ENCODE measurements at regions not wholly inside any gene's neighbourhood (a gene's known extent, or its start where the extent isn't known, plus 50 kb on each side); places are given as distances from the start of the nearest gene placed in this dataset.
"Not testable (repeated sequence)": the region's sequence is repeated elsewhere in the genome, so short reads cannot be mapped to it uniquely, and the experiment has no call there.

- TF ChIP-seq POLR2A (IDR thresholded peaks at IDR 0.05), result no peak
- TF ChIP-seq, protein P1, sequence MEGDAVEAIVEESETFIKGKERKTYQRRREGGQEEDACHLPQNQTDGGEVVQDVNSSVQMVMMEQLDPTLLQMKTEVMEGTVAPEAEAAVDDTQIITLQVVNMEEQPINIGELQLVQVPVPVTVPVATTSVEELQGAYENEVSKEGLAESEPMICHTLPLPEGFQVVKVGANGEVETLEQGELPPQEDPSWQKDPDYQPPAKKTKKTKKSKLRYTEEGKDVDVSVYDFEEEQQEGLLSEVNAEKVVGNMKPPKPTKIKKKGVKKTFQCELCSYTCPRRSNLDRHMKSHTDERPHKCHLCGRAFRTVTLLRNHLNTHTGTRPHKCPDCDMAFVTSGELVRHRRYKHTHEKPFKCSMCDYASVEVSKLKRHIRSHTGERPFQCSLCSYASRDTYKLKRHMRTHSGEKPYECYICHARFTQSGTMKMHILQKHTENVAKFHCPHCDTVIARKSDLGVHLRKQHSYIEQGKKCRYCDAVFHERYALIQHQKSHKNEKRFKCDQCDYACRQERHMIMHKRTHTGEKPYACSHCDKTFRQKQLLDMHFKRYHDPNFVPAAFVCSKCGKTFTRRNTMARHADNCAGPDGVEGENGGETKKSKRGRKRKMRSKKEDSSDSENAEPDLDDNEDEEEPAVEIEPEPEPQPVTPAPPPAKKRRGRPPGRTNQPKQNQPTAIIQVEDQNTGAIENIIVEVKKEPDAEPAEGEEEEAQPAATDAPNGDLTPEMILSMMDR (IDR thresholded peaks at IDR 0.05), result no peak
- Histone ChIP-seq H3K4me3 (no peak overlapping the region), H3K27me3 (no peaks in the 10 kb centered on the region), H3K36me3 (no peaks in the 10 kb centered on the region), H3K4me1 (no peaks in the 10 kb centered on the region), H3K27ac (no peak overlapping the region), H3K9me3 (peaks cover 0 to 16% (median 5%) of the 10 kb centered on the region in 3 donors)
- WGBS, 2 donors, result 83 to 88% methylated on average over 4 of the region's 4 CpGs
- intact Hi-C loops (cut with DNase I), result no loop called here
- no peak for DNase-seq
These were observed 115.9 kb upstream of the GDNF start for GRCh38 chr5:37955748-37956147.

DNA sequence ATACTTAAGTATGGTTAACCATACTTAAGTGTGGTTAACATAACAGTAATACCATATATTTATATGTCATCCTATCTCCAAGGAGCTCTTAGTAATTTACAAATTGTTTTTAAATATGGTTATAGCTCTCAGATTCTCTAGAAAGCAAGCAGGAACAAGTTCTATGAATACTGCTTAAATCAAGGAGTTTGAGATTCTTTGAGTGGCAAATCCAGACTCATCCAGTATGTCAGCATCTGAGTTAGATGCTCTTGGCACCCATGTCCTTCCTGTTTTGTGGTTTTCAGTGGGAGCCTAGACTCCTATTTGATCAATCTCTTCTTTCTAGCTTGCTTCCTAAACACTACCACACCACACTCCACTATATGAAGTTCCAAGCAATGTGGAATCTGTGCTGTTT, 114.7 kb upstream of the GDNF start:
- no peaks in the 10 kb centered on the region for H3K36me3 ChIP-seq
- intact Hi-C loops (cut with DNase I), result no loop called here
- DNase-seq, result no peak
- no peak overlapping the region for H3K4me3 ChIP-seq
- no peak overlapping the region for H3K27ac ChIP-seq
- H3K27me3 ChIP-seq, result no peaks in the 10 kb centered on the region
- peaks cover 0 to 16% (median 5%) of the 10 kb centered on the region in 3 donors for H3K9me3 ChIP-seq
- H3K4me1 ChIP-seq, result no peaks in the 10 kb centered on the region
- no peak for TF ChIP-seq POLR2A (IDR thresholded peaks at IDR 0.05)
- TF ChIP-seq, protein P1 (IDR thresholded peaks at IDR 0.05), result no peak

DNA sequence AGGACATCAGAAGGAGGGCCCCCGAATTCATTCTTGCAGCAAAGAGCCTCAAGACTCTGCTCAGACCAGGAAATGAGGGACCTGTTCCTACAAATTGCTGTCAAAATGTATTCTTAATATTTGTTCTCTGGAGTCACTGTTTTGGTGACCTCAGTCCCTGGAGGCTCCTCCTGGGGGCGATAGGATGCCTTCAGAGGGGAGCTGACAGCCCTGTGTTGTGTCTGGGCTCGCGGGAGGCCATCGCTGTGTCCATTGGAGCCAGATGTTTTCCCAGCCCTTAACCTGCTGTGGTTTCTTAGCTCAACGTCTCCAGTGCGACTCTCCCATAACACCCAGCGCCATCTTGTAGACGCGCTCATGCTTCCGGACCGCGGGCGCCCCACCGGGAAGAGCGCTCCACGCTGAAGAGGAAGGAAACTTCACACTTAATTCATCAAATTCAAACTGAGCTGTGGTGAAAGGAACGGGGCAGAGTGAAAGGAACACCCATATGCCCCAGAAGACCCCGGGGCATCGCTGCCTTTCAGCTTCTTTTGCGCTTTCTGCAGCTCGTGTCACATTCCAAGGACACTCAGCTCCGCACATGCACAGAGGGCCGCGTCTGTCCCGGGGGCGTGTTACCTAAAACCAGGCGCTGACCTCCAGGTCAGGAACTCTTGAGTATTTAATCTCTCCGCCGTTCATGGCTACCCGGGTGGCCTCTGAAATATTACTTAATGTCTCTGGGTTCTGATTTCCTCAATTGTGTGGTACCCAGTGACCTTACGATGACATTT, 112.3 kb upstream of the GDNF start:
- 85% methylated on average over 23 to 28 of the region's 32 CpGs for WGBS, 2 donors

GRCh38 chr5:37950436-37950835, 110.6 kb upstream of the GDNF start:
- Histone ChIP-seq H3K9me3 (no peaks in the 10 kb centered on the region), H3K4me1 (no peaks in the 10 kb centered on the region), H3K27ac (no peak overlapping the region), H3K4me3 (no peak overlapping the region), H3K36me3 (no peaks in the 10 kb centered on the region), H3K27me3 (no peaks in the 10 kb centered on the region)
- TF ChIP-seq, protein P1 (IDR thresholded peaks at IDR 0.05), result no peak
- no peak for TF ChIP-seq POLR2A (IDR thresholded peaks at IDR 0.05)
- DNase-seq, result no peak
- intact Hi-C loops (cut with DNase I), result no loop called here
- 29 to 76% methylated on average over 1 of the region's 1 CpG for WGBS, 2 donors

More for the DNA sequence above, 112.3 kb upstream of the GDNF start:
- H3K36me3 ChIP-seq, result no peaks in the 10 kb centered on the region
- no peak overlapping the region for H3K27ac ChIP-seq
- no peak for DNase-seq
- no peaks in the 10 kb centered on the region for H3K9me3 ChIP-seq
- H3K27me3 ChIP-seq, result no peaks in the 10 kb centered on the region
- intact Hi-C loops (cut with DNase I), result no loop called here
- TF ChIP-seq POLR2A (IDR thresholded peaks at IDR 0.05), result no peak
- TF ChIP-seq, protein P1 (IDR thresholded peaks at IDR 0.05), result no peak
- no peak overlapping the region for H3K4me3 ChIP-seq
- H3K4me1 ChIP-seq, result no peaks in the 10 kb centered on the region

- TF ChIP-seq, protein P1 (IDR thresholded peaks at IDR 0.05), result no peak
- no peak for TF ChIP-seq POLR2A (IDR thresholded peaks at IDR 0.05)
- Histone ChIP-seq H3K27ac (no peak overlapping the region), H3K36me3 (no peaks in the 10 kb centered on the region), H3K27me3 (no peaks in the 10 kb centered on the region), H3K4me1 (no peaks in the 10 kb centered on the region), H3K9me3 (no peaks in the 10 kb centered on the region), H3K4me3 (no peak overlapping the region)
- DNase-seq, result no peak
- 29 to 75% methylated on average over 1 of the region's 1 CpG for WGBS, 2 donors
- intact Hi-C loops (cut with DNase I), result no loop called here
These were observed 105.6 kb upstream of the GDNF start for GRCh38 chr5:37945446-37945845.

GRCh38 chr5:37943136-37943535, 103.3 kb upstream of the GDNF start:
- H3K9me3 ChIP-seq; H3K36me3 ChIP-seq; H3K27me3 ChIP-seq; H3K27ac ChIP-seq; H3K4me1 ChIP-seq; DNase-seq; intact Hi-C loops (cut with DNase I); H3K4me3 ChIP-seq: not testable (repeated sequence)
- WGBS, 2 donors, result 83 to 88% methylated on average over 2 of the region's 2 CpGs
